HG03064 (cell line): ENCODE measurements at regions not wholly inside any gene's neighbourhood (a gene's known extent, or its start where the extent isn't known, plus 50 kb on each side); places are given as distances from the start of the nearest gene placed in this dataset.

ENCODE experiments used
- ATAC-seq: cut with Tn5 transposase; IDR thresholded peaks from one replicate; pipeline ENCODE4 v1.9.1; 2021; ENCODE audit warnings: low read depth; ENCODE audit not compliant: unreplicated experiment

DNA sequence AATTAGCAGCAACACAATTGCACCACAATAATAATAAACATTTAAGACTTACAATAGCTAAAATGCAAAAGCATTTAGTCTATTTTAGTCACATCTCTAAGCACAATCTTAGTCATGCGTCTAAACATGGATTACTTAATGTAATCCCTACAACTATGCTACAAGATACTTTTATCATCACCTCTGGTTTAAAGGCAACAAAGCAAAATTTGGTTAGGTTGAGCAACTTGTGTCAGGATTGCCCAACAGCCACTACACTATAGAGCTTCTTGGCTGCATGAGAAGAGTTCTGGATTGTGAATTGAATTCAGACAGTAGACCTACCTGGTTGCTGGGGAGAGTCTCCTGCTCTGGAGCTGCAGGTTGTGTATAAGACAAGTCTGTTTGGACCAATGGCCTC, 146.5 kb upstream of the PUDP start:
- no peak for ATAC-seq

GRCh38 chrX:7286168-7286837, 138.3 kb upstream of the PUDP start:
- ATAC-seq, result no peak

- no peak for ATAC-seq
Measured at GRCh38 chrX:7285765-7286164, 137.8 kb upstream of the PUDP start.

GRCh38 chrX:7283741-7284140, 135.8 kb upstream of the PUDP start:
- no peak for ATAC-seq

- ATAC-seq, result no peak
Measured at GRCh38 chrX:7280520-7280919, 132.6 kb upstream of the PUDP start.

GRCh38 chrX:7272346-7272745, 124.4 kb upstream of the PUDP start:
- ATAC-seq, result no peak

- no peak for ATAC-seq
Measured at GRCh38 chrX:7270933-7271332, 123.0 kb upstream of the PUDP start.

DNA sequence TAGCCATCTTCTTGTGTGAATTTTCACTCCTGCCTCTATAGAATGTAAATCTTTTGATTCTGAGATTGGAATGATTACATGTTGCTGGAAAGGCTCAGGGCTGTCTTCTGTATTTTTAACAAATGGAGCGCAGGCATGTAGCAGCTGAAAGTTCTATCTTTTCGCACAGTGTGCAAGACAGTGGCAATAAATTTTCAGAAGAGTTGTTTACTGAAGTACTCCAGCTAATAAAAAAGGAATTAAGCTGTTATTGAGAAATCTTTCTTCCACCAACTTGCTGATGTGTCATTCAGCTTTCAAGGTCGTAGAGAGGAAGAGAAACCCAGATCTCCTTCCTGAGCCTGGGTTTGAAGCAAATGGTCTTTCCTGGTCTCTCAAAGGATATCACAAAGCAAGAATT, 122.0 kb upstream of the PUDP start:
- ATAC-seq, result no peak

DNA sequence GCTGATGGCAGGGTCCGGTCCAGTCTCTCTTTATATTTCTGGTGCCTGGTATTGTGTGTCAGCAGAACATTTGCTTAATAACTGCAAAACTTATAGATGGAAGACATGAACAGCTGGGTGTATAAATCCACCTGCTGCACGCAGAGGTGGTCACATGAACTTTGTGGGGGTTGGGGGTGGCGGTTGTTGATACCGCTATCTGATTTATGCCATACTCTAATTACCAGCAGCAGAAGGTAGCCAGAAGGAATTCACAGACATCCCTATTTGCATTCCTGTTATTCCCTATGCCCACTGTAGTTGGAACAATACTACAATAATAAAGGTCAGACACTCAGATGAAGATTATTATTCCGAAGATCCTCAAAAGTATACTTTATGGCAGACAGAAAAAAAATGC, 121.6 kb upstream of the PUDP start:
- ATAC-seq, result no peak

DNA sequence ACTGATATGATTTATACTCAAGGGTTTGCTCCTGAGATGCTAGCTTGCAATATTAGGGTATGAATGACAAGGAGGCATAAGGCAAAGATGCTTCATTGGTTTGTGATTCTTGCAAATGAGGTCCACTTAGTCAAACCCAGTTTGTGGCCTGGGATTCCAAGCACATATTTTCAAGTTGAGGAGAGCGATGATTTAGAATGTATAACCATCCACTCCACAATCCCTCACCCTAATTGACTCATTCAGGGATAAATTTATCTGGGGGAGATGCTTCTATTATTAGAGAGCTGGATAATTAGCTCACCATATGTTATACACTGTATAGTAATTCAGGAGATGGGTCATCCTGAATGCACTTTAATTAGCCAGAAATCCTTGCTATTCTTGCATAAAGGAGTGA, 118.3 kb upstream of the PUDP start:
- ATAC-seq, result no peak

GRCh38 chrX:7264399-7264798, 116.4 kb upstream of the PUDP start:
- no peak for ATAC-seq

- ATAC-seq, result no peak
Measured at GRCh38 chrX:7263961-7264360, 116.0 kb upstream of the PUDP start.

- no peak for ATAC-seq
Measured at GRCh38 chrX:7263330-7263729, 115.4 kb upstream of the PUDP start.

DNA sequence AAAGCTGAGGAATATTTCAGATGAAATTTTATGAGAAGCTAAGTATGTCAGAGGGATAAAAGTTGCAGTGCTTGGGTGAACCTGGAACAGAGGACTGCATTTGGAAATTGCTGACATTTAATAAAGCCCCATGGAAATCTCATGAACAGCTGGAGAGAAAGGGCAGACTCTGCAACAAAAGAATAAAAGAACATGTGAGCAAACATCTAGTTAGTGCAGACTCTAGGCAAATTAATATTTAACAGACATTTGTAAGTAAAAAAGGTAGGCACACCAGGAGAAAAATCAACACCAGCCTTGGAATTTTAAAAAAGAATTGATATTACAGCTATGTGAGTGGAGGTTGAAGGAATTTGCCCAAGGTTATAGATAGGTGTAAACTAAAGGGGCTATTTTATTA, 114.6 kb upstream of the PUDP start:
- no peak for ATAC-seq

GRCh38 chrX:7261672-7262332, 113.8 kb upstream of the PUDP start:
- peak; percentile 89 for ATAC-seq

DNA sequence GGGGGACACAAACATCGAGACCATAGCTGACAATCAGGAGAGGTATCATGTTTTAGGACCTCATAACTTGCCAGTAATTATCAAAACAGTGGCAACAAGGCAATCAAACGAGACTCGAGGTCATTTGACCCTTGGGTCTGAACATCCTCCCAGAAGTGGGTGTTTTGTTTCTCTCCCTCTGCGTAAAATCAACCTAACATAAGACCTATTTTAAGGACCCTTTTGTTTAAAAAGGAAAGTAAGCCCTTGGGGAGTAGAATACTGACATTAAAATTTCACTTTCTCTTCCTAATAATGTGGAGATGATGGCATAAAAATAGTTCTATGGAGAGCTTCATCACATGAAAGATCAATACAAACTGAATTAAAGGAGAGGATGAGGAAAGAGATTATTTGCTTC, 106.2 kb upstream of the PUDP start:
- no peak for ATAC-seq

DNA sequence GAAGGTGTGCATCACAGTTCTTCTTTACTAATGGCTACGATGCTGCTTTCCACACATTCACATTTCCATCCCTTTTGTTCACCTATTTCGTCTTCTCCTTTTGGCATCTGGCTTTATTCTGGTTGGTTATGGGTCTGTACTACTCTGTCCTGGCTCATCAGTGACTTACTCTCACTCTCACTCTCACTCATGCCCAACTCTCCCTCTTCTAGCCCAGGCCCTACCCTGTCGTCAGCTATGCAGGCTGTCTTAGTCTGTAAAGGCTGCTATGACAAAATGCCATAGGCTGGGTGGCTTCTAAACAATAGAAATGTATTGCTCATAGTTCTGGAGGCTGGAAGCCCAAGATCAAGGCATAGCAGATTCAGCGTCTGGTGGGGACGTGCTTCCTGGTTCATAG, 105.6 kb upstream of the PUDP start:
- no peak for ATAC-seq

GRCh38 chrX:7252013-7252610, 104.2 kb upstream of the PUDP start:
- no peak for ATAC-seq

DNA sequence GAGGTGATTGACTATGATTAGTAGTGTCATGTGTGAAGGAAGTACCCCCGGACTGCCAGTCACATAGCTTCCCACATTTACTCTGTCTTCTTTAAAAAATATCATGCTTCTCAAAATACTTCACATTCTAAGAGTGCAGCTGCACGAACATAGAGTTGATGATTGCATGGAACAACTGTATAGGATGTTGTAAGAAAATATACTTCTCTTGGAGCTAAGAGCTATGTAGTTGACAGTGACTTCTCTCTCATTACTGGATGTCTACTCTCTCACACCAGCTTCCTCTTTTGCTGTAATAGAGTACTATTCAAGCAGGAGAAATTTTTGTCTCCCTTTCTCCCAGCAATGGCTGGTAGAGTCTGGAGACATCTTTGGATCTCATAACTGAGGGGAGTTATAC, 99.4 kb upstream of the PUDP start:
- ATAC-seq, result no peak

DNA sequence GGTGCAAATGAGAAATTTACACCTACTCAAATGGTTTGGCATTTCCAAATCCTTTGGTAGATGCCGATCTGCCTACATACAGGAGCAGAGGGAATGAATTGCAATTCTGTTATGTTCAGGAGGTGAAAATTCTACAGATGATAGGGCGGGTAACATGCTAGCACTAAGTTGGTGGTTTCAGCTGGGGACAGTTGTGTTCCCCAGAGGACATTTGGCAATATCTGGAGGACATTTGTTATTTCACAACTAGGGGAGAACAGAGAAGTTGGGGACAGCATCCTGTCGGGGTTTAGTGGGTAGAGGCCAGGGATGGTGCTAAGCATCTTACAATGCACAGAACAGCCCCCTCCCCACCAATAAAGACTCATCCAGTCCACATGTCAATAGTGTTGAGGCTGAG, 96.5 kb upstream of the PUDP start:
- no peak for ATAC-seq

- peak; percentile 97 for ATAC-seq
Measured at GRCh38 chrX:7242613-7243012, 94.7 kb upstream of the PUDP start.

DNA sequence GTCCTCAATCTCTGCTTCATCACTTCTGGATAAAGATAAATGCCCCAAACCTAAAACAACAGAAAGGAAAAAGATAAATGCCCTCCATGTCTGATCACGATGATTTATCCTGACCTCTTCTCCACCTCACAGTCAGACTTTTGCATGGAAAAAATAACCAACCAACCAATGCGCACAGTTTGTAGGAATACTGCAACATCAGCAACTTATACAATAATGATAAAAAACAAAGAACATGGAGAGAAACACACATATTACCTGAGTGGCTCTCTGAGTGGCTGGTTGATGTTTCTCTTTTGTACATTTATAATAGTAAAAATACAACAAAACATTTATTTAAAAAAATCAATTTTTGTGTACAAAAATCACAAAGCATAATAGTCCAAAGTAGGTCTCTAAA, 93.0 kb upstream of the PUDP start:
- no peak for ATAC-seq
